Fibroblast of lung (primary cell): ENCODE measurements at regions not wholly inside any gene's neighbourhood (a gene's known extent, or its start where the extent isn't known, plus 50 kb on each side); places are given as distances from the start of the nearest gene placed in this dataset.

Experiments used
- DNase-seq, 2 donors: peaks; one replicate each; pipeline versions ENCODE4 v3.0.0 to v3.0.0-alpha.2; 2010; ENCODE audit warnings: low read depth in 2 of 2
- H2AFZ ChIP-seq: 2 replicates; pipeline ENCODE4 v1.5.1; 2012; ENCODE audit warnings: low read length, control low read depth, inconsistent platforms
- H3K27ac ChIP-seq: 2 replicates; pipeline ENCODE4 v1.5.1; 2011; ENCODE audit warnings: low read length, control low read depth; ENCODE audit not compliant: insufficient read depth
- H3K27me3 ChIP-seq: 2 replicates; pipeline ENCODE4 v1.5.1; 2011; ENCODE audit warnings: mild to moderate bottlenecking, low read length; ENCODE audit not compliant: control insufficient read depth, insufficient read depth
- H3K36me3 ChIP-seq: 2 replicates; pipeline ENCODE4 v1.5.1; 2011; ENCODE audit warnings: low read length; ENCODE audit not compliant: control insufficient read depth, insufficient read depth
- H3K4me1 ChIP-seq: 2 replicates; pipeline ENCODE4 v1.5.1; 2011; ENCODE audit warnings: low read length; ENCODE audit not compliant: control insufficient read depth, insufficient read depth; ENCODE audit errors: extremely low read depth
- H3K4me2 ChIP-seq: 2 replicates; pipeline ENCODE4 v1.5.1; 2011; ENCODE audit warnings: low read length, control low read depth; ENCODE audit not compliant: insufficient read depth; ENCODE audit errors: extremely low read depth
- H3K4me3 ChIP-seq, 4 experiments: fragments of 200-600 bp in 1 of 4; sonication (generic) in 1 of 4; replicated peaks in 1 of 4; 2 replicates each; pipeline ENCODE4 v1.5.1; 2011 to 2016; ENCODE audit warnings: low read length in 4 of 4, low read depth in 3 of 4, mild to moderate bottlenecking in 3 of 4, control low read depth in 2 of 4, inconsistent platforms in 1 of 4, mixed read lengths in 1 of 4; ENCODE audit not compliant: insufficient read depth in 1 of 4; ENCODE audit errors: control extremely low read depth in 1 of 4
- H3K79me2 ChIP-seq: 2 replicates; pipeline ENCODE4 v1.5.1; 2012; ENCODE audit warnings: mild to moderate bottlenecking, low read length, inconsistent platforms; ENCODE audit not compliant: control insufficient read depth, insufficient read depth
- H3K9ac ChIP-seq: 2 replicates; pipeline ENCODE4 v1.5.1; 2011; ENCODE audit warnings: mild to moderate bottlenecking, low read length, control low read depth; ENCODE audit not compliant: insufficient read depth
- H3K9me3 ChIP-seq: 2 replicates; pipeline ENCODE4 v1.5.1; 2012; ENCODE audit warnings: low read depth, low read length; ENCODE audit not compliant: control insufficient read depth, insufficient read depth
- H4K20me1 ChIP-seq: 2 replicates; pipeline ENCODE4 v1.5.1; 2011; ENCODE audit warnings: low read length; ENCODE audit not compliant: control insufficient read depth, insufficient read depth; ENCODE audit errors: extremely low read depth
- EZH2 ChIP-seq: IDR thresholded peaks from 2 replicates; pipeline ENCODE4 v1.5.1; 2012; ENCODE audit warnings: low read length, control low read depth, mild to moderate bottlenecking; ENCODE audit errors: missing control alignments
- TF ChIP-seq, protein P1 (sequence below), 2 donors: IDR thresholded peaks in 1 of 2; conservative IDR thresholded peaks in 1 of 2; 1 replicate in 1 of 2; 2 replicates in 1 of 2; pipeline ENCODE4 v1.5.1; 2011 to 2012; ENCODE audit warnings: low read length in 2 of 2, control low read depth in 1 of 2, inconsistent platforms in 1 of 2, low read depth in 1 of 2, mild to moderate bottlenecking in 1 of 2

DNA sequence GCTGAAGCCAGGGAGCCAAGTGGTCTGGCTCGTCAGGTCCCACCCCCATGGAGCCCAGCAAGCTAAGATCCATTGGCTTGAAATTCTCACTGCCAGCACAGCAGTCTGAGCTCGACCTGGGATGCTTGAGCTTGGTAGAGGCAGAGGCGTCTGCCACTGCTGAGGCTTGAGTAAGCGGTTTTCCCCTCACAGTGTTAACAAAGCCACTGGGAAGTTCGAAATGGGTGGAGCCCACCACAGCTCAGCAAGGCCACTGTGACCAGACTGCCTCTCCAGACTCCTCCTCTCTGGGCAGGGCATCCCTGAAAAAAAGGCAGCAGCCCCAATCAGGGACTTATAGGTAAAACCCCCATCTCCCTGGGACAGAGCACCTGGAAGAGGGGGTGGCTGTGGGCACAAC is 353.8 kb downstream of the NAP1L3 start:
- Histone ChIP-seq H3K27ac (no peak overlapping the region), H3K79me2 (no peaks in the 10 kb centered on the region), H2AFZ (no peak overlapping the region), H3K9me3 (no peaks in the 10 kb centered on the region), H3K27me3 (no peaks in the 10 kb centered on the region), H3K4me3 (no peak overlapping the region), H3K9ac (no peak overlapping the region), H4K20me1 (no peaks in the 10 kb centered on the region), H3K4me1 (no peaks in the 10 kb centered on the region), H3K36me3 (no peaks in the 10 kb centered on the region), H3K4me2 (no peak overlapping the region)
- TF ChIP-seq, protein P1, sequence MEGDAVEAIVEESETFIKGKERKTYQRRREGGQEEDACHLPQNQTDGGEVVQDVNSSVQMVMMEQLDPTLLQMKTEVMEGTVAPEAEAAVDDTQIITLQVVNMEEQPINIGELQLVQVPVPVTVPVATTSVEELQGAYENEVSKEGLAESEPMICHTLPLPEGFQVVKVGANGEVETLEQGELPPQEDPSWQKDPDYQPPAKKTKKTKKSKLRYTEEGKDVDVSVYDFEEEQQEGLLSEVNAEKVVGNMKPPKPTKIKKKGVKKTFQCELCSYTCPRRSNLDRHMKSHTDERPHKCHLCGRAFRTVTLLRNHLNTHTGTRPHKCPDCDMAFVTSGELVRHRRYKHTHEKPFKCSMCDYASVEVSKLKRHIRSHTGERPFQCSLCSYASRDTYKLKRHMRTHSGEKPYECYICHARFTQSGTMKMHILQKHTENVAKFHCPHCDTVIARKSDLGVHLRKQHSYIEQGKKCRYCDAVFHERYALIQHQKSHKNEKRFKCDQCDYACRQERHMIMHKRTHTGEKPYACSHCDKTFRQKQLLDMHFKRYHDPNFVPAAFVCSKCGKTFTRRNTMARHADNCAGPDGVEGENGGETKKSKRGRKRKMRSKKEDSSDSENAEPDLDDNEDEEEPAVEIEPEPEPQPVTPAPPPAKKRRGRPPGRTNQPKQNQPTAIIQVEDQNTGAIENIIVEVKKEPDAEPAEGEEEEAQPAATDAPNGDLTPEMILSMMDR (conservative IDR thresholded peaks at IDR 0.05 in 1 of 2, IDR thresholded peaks at IDR 0.05 in 1 of 2; ENCODE audit: low read depth in 1 of 2, low read length in 2 of 2) = no peak
- TF ChIP-seq EZH2 = no peak
- DNase-seq = no peak
